GM18505 (cell line): ENCODE measurements at regions not wholly inside any gene's neighbourhood (a gene's known extent, or its start where the extent isn't known, plus 50 kb on each side); places are given as distances from the start of the nearest gene placed in this dataset.

ENCODE experiments used
- ATAC-seq: cut with Tn5 transposase; IDR thresholded peaks from one replicate; pipeline ENCODE4 v1.9.1; 2021; ENCODE audit not compliant: unreplicated experiment
- POLR2A ChIP-seq: IDR thresholded peaks from 4 replicates; pipeline ENCODE4 v1.6.1; 2011; ENCODE audit warnings: borderline replicate concordance; ENCODE audit not compliant: insufficient read depth, insufficient read length; ENCODE audit errors: extremely low read depth

DNA sequence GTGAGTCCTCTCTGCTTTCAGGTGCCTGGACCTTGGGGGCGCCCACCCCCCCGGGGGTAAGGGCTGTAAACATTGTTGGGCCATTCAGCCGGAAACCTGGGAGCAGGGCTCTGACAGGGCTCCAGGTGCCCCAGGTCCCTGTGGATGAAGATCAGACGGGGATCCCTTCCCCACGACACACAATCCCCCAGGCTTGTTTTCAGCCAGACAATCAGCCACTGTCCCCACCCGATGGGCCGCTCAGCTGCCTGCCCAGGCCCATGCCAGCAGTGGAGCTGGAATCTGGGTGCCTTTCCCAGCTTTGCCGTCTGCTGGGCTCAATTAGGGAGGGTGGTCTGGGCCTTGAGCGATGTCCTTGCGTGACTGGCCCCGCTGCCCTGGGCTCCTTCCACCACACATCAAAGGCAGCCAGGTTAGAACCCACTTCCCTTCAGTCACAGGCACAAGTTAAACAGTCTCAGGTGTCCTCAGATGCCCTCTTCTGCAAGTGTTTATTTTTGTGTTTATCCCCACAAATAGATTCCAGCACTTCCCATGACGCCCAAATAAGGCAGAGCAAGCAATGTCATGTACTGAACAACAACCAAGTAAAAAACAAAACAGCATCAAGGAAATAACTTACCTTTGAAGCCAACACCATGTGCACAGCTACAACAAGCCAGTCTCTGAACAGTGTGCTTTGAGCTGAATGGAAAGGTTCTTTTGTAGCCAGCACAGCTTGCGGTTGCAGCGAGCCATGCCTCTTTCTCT is 77.0 kb upstream of the ALDH1A3 start:
- ATAC-seq, result no peak
- no peak for TF ChIP-seq POLR2A

DNA sequence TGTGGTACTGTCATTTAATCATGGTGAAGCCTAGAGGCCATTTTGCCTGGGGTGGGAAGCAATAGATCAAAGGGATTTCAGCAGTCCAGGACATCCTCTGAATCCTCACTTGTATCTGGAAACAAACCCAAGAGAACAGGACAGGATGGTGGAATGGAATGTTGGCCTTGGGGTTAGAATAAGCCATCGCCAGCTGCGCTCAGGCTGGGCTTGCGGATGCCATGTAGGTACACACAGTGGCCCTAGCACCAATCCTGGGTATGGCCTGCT is 76.5 kb upstream of the ALDH1A3 start:
- ATAC-seq, result no peak
- TF ChIP-seq POLR2A, result no peak

DNA sequence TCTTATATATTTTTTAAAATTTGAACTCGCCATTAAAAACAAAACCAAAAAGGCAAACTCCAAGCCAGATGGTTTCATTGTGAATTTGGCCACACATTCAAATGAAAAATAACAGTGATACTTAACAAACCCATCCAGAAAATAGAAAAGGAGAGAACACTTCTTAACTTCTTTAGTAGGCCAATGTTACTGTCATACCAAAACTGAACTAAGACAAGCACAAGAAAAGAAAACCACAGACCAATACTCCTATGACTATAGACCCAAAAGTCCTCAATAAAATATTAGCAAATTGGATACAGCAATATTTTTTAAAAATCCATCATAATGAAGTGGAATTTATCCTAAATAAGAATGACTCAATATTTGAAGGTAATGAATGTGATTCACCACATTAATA is 73.5 kb upstream of the ALDH1A3 start:
- ATAC-seq, result no peak
- TF ChIP-seq POLR2A, result no peak

DNA sequence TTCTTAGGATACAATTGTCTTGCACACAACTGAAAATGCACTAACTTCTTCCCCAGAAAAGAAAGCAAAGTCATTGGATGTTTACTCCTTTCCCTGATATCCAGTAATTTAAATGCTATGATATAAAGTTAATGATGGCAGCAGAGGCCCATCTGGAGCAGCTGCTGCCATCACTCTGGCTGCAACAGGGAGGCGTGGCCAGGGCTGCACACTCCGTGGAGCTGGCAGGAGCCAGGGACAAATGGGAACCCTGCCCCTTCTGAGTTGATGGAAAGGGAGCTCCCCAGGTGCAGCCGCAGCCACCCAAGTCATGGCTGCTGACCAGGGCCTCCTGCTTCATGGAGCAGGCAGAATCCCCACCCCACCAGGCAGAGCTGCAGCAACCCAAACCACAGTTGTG is 72.6 kb upstream of the ALDH1A3 start:
- TF ChIP-seq POLR2A, result no peak
- no peak for ATAC-seq

DNA sequence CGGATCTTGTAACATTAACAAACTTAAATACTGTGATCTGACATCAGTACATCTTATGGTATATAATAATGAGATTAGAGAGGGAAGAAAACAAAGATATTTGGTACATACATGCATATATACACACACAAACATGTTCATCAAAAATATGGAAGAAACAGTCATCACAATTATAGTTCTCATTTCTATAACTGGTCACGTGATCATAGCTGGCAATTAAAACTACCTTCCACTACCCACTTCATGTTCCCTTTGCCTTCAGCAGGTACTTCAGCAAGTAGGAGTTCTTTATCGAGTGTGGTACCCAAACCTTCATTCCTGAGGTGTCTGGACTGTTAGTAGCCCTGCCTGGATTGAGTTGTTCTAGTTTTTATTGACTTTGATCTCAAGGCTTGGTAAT is 70.9 kb upstream of the ALDH1A3 start:
- ATAC-seq, result no peak
- no peak for TF ChIP-seq POLR2A

DNA sequence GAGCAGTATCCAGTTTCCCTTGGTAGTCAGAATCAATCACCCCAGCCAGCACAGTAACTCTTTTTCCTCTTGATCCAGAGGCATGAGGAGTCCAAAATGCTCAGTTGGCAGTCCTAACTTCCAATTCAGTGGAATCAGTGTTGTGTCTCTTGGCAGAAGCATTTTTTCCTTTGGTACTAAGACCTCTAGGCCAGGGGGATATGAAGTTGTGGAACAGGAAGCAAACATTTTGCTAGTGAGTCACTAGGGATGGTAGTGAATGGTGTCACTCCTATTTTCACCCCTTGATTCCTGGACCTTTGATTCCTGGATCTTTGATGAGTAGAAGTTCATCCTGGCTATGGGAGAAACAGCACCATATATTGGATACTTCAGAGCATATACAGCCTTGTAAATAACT is 70.5 kb upstream of the ALDH1A3 start:
- ATAC-seq, result no peak
- TF ChIP-seq POLR2A, result no peak

DNA sequence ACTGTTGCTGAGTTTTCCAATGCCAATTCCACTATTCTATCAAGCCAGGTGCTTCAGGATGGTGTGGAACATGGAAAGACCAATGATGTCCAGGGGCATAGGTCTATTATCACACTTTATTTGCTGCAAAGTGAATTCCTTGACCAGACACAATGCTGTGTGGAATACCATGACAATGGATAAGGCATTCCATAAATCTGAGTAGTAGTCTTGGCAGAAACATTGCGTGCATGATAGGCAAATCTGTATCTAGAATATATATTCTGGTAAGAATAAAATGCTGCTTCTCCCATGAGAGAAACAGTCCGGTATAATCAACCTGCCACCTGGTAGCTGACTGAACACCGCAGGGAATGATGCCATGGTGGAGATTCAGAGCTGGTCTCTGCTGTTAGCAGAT is 70.0 kb upstream of the ALDH1A3 start:
- TF ChIP-seq POLR2A, result no peak
- no peak for ATAC-seq

DNA sequence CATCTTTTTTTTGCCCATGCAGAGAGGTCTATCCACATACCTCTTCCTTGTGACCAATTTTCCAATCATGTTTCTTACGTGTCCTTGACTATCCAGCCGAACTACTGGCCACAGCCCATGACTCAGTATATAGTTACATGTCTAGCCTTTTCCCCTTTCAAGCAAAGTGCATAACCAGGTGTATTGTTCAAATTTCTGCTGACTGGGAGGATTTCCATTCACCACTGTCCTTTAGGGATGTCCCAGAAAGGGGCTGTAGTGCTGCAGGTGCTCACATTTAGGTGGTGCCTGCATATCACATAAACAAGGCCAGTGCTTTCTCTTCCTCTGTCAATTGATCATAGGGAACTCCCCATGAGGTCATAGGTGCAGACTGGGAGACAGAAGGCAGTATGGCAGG is 69.4 kb upstream of the ALDH1A3 start:
- ATAC-seq, result no peak
- TF ChIP-seq POLR2A, result no peak

DNA sequence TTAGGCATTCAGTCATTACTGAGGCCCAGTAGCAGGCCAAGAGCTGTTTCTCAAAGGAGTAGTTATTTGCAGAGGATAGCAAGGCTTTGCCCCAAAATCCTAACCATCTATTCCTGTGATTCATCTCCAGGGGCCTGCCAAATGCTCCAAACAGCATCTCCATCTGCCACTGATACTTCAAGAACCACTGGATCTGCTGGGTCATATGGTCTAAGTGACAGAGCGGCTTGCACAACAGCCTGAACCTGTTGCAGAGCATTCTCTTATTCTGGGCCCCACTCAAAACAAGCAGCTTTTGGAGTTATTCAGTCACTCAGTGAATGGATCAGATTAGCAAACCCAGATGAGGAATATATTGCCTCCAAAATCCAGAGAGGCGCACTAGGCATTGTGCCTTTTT is 68.8 kb upstream of the ALDH1A3 start:
- no peak for ATAC-seq
- TF ChIP-seq POLR2A, result no peak

DNA sequence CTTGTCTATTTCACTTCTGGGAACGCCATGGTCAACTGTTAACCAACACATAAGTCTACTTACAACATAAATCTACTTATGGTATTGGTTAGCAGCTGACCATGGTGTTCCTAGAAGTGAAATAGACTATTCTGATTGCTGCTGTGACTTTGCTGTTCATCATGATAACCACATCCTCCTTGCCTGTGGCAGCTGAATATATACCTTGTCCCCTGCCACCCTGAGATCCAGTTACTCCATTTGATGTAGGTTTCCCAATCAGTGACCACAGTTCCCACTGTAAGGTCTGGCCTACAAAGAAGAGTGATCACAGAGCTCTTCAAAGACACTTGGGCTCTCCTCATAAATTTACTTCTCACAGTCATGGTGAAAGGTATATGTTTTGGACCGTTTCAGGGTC is 66.8 kb upstream of the ALDH1A3 start:
- no peak for TF ChIP-seq POLR2A

DNA sequence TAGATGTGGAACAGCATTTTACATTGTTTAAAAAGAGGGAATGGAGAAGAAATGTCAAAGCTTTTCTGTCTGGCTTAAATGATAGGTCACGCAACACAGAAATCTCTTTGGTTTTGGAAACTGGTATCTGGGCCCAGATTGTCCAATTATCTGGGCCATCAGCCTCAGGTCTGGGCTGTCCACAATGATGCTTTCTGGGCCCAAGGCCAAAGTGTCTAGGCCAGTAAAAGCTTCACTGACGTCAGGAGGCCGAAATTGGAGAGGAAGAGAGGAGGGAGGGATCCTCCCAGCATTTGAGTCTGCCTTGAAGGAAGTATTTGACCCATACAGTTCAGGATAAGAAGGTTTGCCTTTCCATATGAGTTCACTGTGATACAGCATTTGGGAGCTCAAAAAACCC is 60.7 kb upstream of the ALDH1A3 start:
- no peak for ATAC-seq
- TF ChIP-seq POLR2A, result no peak

More for the DNA sequence above, 66.8 kb upstream of the ALDH1A3 start:
- ATAC-seq, result no peak

DNA sequence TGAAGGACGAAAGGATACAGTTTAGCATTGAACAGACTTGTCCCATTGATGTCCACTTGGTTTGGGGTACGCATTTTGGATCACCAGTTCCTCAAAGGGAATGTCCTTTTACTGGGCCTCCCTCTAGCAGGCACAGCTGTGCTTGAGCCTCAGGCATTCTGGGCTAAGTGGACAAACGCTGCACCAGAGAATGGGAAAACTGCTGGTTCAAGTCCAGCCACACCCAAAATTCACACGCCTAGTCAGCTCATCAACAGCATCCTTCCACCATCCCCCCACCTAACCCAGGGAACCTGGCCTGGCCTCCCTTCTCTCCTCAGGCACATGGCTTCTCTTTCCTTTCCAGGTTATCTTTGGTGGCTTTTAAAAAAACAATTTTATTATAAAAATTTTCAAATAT is 59.1 kb upstream of the ALDH1A3 start:
- no peak for TF ChIP-seq POLR2A
- ATAC-seq, result no peak

DNA sequence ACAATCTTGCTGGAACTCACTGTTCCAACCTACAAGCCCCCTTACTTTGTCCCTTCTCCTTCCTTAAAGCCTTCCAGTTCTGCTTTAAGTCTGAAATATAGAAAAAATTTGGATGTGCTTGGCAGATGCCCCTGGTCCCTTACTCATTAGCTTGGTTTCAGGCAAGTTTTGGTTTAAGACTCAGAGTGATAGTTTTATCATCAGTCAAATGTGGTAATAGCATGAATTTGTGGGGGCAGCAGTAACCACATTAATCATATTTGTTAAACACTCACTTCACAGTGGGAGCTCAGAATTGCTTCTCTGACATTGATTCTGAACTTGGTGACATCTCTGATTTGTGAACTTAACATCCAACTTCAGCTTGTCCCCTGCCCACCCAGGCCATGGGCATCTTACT is 58.3 kb upstream of the ALDH1A3 start:
- ATAC-seq, result no peak
- TF ChIP-seq POLR2A, result no peak

DNA sequence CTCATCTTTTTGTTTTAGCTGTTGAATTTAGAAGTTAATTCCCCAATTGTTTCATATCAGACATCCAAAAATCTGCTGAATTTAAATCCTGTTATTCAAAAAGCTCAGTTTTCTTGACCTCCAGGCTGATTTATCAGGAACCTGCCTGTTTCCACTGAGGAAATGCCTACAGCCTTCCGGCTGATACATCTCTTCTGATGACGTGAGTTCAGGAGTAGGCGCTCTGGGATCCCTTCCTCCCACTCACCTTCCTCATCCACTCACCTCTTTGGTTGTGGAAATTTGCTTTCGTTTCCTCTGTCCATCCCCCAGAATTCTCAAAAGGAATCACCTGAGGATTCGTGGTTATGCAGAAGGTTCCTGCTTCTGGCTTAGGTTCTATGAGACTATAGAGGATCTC is 55.4 kb upstream of the ALDH1A3 start:
- ATAC-seq, result no peak
- no peak for TF ChIP-seq POLR2A

DNA sequence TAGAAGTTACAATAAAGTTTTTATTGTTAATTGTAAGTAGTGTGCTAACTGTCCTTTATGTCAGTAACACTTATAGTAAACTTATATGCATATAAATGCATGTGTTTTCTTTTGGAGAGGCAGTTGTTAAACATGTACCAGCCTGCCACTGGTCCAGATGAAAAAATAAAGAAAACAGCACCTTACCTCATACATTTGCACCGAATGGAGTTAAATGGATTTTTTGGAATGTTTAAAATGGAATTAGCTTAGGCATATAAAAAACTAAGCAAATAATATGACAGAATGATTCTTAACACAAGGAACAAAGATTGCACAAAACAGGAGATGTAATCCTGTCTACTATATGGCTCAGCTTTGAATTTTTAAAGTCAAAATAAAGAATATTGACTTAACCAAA is 50.2 kb upstream of the ALDH1A3 start:
- TF ChIP-seq POLR2A, result no peak
- ATAC-seq, result no peak
